ENCODE measurements at regions not wholly inside any gene's neighbourhood (a gene's known extent, or its start where the extent isn't known, plus 50 kb on each side); places are given as distances from the start of the nearest gene placed in this dataset.

DNA sequence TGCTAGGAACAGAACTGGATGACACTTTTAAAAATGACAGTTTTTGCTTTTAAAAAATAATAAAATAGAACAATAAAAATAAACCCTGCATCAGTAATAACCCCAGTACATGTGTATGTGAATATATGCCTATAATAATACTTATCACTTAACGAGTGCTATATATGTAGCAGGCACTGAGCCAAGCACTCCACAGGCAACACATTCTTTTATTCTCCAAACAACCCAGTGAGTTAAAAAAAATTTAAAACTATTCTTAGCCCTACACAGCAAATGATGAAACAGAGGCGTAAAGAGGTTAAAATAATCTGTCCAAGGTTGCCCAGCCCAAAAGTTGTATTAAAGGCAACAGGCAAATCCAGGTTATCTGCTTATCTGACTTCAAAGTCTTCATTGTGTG is 124.5 kb upstream of the SMIM23 start:
- intact Hi-C loops (cut with DNase I, micrococcal nuclease) = no loop called here
- ATAC-seq = no peak
- DNase-seq = no peak

DNA sequence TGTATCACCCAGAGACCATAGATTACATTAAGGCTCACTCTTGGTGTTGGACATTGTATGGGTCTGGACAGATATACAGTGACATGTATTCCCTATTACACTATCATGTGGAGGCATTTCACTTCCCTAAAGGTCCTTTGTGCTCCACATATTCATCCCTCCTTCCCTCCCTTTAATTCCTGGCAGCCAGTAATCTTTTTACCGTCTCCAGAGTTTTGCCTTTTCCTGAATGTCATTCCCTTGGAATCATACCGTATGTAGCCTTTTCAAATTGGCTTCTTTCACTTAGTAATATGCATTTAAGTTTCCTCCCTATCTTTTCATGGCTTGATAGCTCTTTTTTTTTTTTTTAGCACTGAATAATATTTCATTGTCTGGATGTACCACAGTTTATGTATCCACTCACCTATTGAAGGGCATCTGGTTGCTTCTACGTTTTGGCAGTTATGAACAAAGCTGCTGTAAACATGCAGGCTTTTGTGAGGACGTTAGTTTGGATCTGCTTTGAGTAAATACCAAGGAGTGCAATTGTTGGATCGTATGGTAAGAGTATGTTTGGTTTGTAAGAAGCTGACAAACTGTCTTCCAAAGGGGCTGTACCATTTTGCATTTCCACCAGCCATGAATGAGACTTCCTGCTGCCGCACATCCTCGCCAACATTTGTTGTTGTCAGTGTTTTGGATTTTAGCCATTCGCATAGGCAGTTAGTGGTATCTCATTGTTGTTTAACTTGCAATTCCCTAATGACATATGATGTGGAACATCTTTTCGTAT is 122.1 kb upstream of the SMIM23 start:
- intact Hi-C loops (cut with DNase I, micrococcal nuclease) = no loop called here
- DNase-seq (no peak), ATAC-seq (no peak)

DNA sequence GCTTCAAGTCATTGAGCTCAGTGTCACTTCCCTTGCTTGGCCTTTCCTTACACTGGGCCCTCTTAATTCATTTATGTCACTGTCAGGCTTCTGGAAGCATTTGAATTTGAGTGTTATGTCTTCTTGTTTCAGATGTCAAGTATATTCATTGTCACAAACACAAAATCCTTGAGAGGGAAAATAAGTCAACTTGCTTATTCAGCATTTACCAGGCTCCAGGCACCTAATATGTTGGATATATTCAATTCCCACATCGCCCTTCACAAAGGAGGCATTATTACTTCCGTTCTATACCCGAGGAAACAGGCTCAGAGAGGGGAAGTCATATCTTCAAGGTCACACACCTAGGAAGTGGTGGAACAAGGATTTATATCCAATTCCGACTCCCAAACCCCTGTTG is 121.1 kb upstream of the SMIM23 start:
- DNase-seq (no peak), ATAC-seq (no peak)
- intact Hi-C loops (cut with DNase I, micrococcal nuclease) = no loop called here

DNA sequence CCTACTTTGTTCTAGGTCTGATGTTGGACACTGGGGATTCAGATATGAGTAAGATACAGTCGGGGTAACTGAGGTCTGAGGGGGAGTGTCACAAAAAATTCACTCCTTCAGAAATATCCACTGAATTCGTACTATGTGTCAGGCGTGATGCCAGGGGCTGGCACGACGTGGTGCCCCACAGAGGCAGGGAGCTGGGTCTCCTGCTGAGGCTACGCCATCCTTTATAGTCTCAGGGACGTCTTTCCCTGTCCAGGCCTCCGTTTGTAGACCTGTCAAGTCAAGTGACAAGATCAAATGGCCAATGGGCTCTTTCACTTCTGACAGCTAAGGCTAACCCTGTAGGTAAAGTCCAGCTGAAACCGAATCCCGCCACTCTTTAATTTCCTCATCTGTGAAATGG is 118.8 kb upstream of the SMIM23 start:
- intact Hi-C loops (cut with DNase I, micrococcal nuclease) = no loop called here
- ATAC-seq (no peak), DNase-seq (no peak)

DNA sequence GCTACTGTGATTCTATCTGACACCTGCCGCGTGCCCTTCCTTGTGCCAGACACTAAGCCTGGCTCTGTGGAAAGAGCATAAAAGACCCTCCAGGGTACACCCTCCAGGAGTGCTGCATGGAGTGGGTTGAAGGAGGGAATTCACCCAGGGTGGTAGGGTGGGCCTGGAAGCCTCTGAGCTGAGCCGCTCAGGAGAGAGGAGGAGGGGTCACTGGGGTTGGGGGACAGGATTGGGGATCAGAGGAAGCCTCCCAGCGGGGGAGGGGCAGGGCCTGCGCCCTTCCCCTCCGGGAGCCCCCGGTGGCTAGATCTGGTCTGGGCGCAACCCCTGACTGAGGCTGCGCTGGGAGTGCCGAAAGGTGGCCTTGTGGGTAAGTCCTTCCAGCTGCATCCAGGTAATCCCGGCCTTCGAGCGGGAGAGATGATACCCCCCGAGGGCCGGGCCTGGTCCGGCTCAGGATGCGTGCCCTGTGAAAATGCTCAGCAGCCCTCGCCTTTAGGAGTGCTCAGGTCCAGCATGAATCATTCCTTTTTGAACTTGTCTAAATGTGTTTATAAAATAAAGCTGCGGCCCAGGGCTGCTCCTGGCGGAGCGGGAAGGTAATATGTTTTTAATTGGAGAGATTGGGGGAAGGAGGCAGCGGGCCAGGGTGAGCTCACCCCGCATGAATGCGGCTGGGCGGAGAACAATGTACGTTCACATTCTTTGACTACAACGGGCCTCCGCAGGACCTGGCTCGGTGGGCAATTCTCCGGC is 118.1 kb upstream of the SMIM23 start:
- intact Hi-C loops (cut with DNase I, micrococcal nuclease) = no loop called here
- ATAC-seq (no peak), DNase-seq (no peak)

DNA sequence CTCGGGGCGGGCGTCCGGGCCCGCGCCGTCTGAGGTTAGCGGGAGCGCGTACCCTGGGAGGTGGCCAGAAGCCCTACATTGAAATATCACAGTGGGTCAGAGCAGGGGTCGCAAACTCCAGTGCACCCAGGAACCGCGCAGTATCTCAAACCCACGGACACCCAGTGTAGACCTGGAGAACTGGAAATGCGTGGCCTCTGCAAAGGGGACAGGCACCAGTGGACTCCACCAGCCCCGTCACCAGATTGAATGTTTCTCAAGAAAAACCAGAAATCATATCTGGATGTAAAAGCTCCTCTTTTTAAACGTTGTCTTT is 117.6 kb upstream of the SMIM23 start:
- DNase-seq (no peak), ATAC-seq (no peak)
- intact Hi-C loops (cut with DNase I, micrococcal nuclease) = no loop called here

DNA sequence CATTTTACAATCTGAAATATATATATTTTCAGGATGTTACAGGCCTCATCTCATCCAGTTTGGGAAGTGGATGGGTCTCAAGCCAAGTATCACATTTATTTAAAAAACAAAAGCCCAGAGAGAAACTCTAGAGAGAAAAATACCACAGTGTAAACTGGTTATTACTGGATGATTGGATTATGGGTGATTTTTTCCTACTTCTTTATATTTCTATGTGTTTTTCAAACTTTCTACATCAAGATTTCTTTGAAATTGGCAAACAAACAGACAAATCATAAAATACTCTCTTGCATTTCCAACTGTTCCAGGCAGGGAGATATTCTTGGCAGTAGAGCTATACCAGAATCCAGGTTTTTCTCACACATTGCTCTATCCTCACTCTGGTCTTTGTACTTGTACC is 116.0 kb upstream of the SMIM23 start:
- intact Hi-C loops (cut with DNase I, micrococcal nuclease) = no loop called here
- no peak for ATAC-seq

DNA sequence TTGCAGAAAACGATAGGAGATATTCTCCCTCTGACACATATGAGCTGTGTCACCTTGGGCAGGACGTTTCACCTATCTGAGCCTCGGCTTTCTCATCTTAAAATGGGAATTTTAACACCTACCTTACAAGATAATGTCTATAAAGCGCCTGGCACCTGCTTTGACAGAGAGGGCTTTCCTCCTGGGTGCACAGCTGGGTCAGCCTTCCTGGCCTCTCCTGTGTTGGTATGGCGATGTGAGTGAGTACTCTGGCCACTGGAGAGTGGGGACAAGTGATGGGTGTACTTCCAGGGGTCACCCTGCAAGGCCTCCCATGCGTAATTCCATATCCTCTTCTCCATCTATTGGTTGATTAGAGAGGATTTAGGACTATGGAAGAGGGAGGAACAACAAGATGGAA is 113.1 kb upstream of the SMIM23 start:
- no peak for ATAC-seq

More for the DNA sequence above, 116.0 kb upstream of the SMIM23 start:
- DNase-seq = no peak

DNA sequence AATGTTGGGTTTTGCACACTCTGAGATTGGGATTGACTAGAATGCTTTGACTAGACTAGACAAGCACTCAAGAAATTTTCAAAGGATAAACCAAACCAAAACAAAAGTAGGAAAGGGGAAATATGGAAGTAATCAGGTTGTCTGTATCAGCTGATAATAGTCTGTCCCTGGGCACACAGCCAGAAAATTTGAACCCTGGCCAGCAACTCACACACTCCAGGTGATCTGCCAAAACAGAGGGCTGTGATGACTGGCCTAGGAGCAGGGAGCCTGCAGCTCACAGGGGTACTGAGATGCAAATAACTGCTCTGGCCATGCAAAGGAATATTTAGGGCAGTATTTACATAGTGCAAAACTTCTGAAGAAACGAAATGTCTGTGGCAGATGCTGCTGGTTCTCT is 112.3 kb upstream of the SMIM23 start:
- DNase-seq (no peak), ATAC-seq (no peak)
- intact Hi-C loops (cut with DNase I, micrococcal nuclease) = no loop called here

More for the DNA sequence above, 113.1 kb upstream of the SMIM23 start:
- intact Hi-C loops (cut with DNase I, micrococcal nuclease) = no loop called here
- no peak for DNase-seq

DNA sequence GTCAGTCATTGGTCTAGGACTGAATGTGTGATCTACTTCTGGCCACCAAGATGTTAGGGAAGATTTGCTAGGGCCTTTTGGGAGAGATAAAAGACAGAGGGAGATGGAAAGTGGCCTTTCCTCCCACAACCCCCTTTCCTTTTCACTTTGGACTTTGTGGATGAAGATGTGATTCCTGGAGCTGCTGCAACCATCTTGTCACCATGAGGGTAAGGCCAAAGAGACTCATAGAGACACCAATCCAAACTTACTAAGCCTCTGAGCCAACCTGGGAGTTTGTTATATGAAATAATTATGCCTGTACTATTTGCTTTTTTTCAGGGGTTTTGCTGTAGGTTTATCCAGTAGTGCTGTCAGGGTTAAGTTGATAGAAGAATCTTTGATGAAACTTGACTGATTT is 111.8 kb upstream of the SMIM23 start:
- ATAC-seq = no peak
- no peak for DNase-seq
- intact Hi-C loops (cut with DNase I, micrococcal nuclease) = no loop called here

DNA sequence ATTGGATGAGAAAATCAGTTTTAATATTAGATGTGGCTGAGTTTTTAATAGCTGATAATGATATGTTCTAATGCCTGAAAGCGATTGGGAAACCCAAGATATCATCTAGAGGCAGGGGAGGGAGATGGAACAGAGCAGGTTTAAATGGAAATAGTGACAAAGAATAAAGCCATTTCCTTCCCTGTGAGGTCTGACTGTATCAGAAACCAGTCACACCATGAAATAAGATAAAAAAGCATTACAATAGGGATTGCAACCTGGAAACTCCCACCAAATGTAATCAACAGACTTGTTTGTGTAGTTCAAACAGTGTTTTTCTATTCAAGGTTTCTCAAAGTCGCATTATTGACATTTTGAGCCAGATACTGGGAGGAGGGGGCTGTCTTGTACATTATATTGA is 110.1 kb upstream of the SMIM23 start:
- DNase-seq = no peak
- ATAC-seq = no peak
- intact Hi-C loops (cut with DNase I, micrococcal nuclease) = no loop called here

DNA sequence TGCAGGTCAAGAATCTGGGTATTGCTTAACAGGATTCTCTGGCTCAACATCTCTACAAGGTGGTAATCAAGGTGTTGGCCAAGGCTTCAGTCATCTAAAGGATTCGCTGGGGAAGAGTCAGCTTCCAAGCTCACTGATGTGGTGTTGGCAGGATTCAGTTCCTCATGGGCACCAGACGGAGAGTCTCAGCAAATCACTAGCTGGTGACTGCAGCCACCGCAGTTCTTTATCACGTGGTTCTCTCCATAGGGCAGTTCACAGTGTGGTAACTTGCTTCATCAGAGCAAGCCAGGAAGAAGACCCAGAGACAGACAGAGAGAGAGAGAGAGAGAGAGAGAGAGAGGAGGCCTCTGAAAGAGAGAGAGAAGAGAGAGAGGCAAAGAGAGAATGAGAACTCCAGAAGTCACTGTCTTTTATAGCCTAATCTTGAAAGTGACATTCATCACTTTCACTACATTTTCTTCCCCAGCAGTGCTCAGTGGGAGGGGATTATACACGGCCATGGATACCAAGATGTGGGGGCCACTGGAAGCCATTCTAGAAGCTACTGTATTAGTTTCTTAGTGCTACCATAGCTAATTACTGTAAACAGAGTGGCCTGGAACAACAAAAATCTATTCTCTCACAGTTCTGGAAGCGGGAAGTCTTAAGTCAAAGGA is 109.2 kb upstream of the SMIM23 start:
- intact Hi-C loops (cut with DNase I, micrococcal nuclease) = no loop called here
- no peak for ATAC-seq
- no peak for DNase-seq

DNA sequence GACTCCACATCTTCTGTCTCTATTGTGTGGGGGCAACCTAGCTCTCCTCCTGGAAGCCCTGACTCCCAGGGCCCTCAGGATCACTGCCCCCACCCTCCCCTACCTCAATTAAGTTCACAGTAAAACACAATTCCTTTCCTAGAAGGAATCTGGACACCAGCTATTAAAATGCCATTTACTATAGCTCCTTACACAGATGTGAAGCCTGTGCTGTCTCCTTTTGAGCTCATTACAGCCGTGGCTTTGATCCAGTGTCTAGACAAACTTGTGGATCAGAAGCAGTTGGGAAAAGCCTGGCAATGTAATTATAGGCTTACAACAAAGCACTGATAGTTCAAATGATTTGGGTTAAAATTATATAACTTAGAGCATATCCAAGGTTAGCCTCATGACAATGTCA is 107.0 kb upstream of the SMIM23 start:
- intact Hi-C loops (cut with DNase I, micrococcal nuclease) = no loop called here
- DNase-seq (no peak), ATAC-seq (no peak)

DNA sequence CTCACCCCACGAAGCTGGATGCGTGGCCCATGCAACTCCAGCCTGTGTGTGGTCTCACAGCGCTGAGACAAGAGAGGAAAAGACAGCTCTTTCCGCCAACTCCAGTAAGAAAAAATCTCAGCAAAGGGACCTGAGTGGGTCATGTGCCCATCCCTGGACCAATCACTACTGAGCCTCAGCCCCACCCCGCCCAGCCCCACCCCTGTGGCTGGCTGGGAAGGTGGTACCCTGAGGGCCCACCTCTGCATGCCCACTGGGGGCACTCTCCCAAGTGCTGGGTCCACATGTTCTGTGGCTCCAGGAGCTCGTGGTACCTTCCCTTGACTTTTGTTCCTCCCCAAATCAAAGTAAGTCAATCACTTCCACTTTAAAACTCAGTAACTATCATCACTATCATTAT is 105.1 kb upstream of the SMIM23 start:
- ATAC-seq (no peak), DNase-seq (no peak)
- intact Hi-C loops (cut with DNase I, micrococcal nuclease) = no loop called here

DNA sequence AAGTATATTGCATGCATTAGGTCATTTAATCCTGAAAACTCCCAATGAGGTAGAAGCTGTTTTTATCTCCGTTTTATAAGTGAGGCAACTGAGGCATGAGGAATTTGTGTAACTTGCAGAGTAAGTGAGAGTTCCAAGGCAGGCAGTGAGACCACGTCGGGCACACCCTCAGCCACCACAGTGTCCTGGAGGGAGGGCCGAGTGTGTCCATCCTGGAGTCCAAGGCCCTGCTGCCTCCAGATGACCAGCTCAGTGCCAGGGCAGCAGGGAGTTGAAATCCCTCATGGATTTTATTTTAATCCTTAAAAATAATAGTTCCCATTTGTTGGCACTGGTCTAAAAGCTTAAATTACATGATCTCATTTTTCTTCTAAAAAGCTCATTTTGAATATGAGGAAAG is 104.6 kb upstream of the SMIM23 start:
- DNase-seq (no peak), ATAC-seq (no peak)
- intact Hi-C loops (cut with DNase I, micrococcal nuclease) = no loop called here

DNA sequence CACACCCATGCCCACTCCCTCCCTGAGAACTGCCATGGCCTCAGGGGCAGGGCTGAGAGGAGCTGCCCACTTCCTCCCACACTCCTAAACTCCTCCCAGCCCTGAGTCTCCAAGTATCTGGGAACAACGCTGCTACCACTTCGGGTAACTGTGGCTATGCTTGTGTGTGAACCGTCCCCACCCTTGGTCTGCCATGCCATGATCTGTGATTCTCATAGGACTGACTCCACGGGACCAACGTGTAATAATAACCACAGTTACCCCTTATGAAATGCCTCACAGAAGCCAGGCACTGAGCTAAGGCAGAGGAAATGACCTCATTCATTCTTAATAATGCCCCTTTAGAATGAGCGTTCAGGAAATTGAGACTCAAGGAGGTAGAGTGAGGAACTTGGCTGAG is 103.9 kb upstream of the SMIM23 start:
- intact Hi-C loops (cut with DNase I, micrococcal nuclease) = no loop called here
- ATAC-seq (no peak), DNase-seq (no peak)

DNA sequence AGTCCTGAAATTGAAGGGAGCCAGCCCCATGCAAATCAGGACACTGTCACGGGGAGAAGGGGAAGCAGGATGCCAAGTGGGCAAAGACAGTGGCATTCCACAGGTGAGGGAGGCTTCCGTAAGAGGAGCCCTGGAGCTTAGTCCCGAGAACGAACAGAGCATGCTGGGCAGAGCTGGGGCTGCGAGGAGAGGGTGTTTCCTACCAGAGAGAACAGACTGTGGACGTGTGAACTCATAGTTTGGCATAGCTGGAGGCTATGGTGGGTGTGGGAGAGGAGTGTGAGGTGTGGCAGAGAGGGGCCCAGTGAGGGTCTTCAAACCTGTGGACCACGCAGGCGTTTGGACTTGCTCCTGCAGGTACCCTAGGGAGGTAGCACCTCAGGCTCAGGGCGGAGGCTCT is 102.8 kb upstream of the SMIM23 start:
- intact Hi-C loops (cut with DNase I, micrococcal nuclease) = no loop called here
- DNase-seq (no peak), ATAC-seq (no peak)

DNA sequence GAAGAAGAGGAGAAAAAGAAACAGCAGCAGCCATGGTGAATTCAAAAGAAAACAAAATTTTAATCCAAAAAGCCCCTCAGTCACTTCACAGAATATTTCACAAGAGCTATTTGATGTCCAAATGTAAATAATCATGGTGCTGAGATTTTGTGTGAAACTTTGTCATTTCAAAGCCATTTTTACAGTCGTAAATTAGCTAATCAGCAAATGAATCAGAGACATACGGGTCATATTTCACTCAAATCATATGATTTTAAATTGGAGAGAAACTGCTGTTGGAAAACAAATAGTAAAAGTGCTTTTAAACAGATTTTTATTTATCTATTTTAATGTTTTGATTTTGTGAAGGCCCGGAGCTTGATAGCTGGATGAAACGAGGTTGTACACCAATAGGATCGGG is 101.4 kb upstream of the SMIM23 start:
- ATAC-seq = no peak
- DNase-seq = no peak
- intact Hi-C loops (cut with DNase I, micrococcal nuclease) = no loop called here

DNA sequence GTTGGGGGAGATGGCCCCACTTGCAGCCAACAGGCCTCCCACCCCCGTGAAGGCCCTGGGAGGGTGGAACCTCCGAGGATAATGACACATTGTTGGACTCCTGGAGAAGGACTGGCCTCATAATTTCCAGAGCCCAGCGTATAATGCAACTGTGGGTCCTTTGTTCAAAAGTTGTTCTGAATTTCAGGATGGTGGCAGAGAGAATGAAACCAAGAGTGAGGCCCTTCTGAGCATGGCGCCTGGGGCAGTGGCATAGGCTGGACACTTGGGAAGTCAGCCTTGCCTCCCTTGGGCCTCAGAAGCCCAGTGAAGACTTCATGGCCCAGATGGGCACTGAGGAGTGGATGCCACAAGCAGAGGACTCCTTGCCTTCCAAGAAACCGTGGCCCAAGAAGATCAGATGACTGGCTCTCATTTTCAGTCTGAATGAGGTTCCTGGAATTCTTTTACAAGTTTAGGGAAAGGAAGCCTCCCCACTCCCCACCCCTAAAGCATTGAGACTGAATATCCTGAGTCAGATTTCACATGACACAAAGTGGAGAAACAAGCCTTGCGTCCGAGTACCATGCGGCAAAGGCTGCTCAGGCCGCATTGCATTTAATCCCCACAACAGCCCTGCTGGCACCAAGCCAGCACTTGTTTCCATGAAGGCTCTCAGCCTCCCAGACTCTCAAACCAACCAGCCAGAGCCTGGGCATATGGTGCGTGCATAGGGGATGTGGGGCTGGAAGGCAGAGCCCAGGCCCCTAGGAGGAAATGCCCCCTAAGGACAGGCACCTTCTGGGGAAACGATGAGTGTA is 96.7 kb upstream of the SMIM23 start:
- DNase-seq (no peak), ATAC-seq (no peak)
- intact Hi-C loops (cut with DNase I, micrococcal nuclease) = no loop called here

Data from left colon (tissue), 2 donors.